ENCODE measurements at regions not wholly inside any gene's neighbourhood (a gene's known extent, or its start where the extent isn't known, plus 50 kb on each side); places are given as distances from the start of the nearest gene placed in this dataset.

DNA sequence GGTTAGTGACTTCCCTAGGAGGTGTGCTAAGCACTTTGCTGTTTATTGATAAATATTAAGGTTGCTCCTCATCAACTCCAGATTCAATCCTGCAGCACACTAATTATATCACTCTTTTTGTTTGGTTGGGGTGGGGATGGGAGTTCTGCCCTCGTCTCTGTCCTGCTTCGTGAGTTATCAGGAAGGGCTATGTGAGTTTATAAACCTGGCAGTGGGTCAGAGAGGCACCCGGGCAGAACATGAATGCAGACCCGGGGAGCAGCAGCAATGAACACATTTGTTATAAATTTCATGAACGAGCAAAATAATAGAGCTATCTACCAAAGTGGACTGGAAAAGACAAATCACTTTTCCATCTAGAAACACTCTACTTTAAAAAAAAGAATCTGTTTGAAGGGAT lies 125.5 kb upstream of the WWC1 start:
- intact Hi-C loops (cut with micrococcal nuclease): no loop called here
- H3K4me2 ChIP-seq (ENCODE audit: insufficient read depth, low read length): no peak overlapping the region
- H3K4me3 ChIP-seq (replicated peaks in 1 of 3; ENCODE audit: insufficient read depth in 1 of 3, low read depth in 1 of 3, low read length in 3 of 3): no peak overlapping the region
- H3K9ac ChIP-seq (replicated peaks; ENCODE audit: extremely low read depth, insufficient read depth, low read length): no peak overlapping the region
- no peak overlapping the region for H2AFZ ChIP-seq (ENCODE audit: low read depth, low read length)
- no peaks in the 10 kb centered on the region for H3K27me3 ChIP-seq (ENCODE audit: control insufficient read depth in 2 of 2, insufficient read depth in 2 of 2, low read length in 2 of 2)
- H3K79me2 ChIP-seq (ENCODE audit: control insufficient read depth, insufficient read depth, low read length): no peaks in the 10 kb centered on the region
- no peaks in the 10 kb centered on the region for H4K20me1 ChIP-seq (replicated peaks; ENCODE audit: control insufficient read depth, extremely low read depth, insufficient read depth, low read length)
- no TSS peak for BruUV-seq (replicated peaks)
- no peaks in the 10 kb centered on the region for H3K4me1 ChIP-seq (ENCODE audit: control insufficient read depth, extremely low read depth, insufficient read depth, low read length)
- no peaks in the 10 kb centered on the region for H3K9me3 ChIP-seq (replicated peaks; ENCODE audit: control insufficient read depth, insufficient read depth, low read length)
- ChIA-PET CTCF (no interaction called here), POLR2A (no interaction called here)
- no peaks in the 10 kb centered on the region for H3K36me3 ChIP-seq (ENCODE audit: control insufficient read depth in 2 of 2, extremely low read depth in 1 of 2, insufficient read depth in 2 of 2, low read length in 2 of 2)
- DNase-seq (ENCODE audit: low read depth, low spot score) (no peak), FAIRE-seq (no peak)
- no peak for TF ChIP-seq JUN (IDR thresholded peaks at IDR 0.05; ENCODE audit: borderline replicate concordance, insufficient read depth, insufficient read length, low read depth)
- TF ChIP-seq, protein P1, sequence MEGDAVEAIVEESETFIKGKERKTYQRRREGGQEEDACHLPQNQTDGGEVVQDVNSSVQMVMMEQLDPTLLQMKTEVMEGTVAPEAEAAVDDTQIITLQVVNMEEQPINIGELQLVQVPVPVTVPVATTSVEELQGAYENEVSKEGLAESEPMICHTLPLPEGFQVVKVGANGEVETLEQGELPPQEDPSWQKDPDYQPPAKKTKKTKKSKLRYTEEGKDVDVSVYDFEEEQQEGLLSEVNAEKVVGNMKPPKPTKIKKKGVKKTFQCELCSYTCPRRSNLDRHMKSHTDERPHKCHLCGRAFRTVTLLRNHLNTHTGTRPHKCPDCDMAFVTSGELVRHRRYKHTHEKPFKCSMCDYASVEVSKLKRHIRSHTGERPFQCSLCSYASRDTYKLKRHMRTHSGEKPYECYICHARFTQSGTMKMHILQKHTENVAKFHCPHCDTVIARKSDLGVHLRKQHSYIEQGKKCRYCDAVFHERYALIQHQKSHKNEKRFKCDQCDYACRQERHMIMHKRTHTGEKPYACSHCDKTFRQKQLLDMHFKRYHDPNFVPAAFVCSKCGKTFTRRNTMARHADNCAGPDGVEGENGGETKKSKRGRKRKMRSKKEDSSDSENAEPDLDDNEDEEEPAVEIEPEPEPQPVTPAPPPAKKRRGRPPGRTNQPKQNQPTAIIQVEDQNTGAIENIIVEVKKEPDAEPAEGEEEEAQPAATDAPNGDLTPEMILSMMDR (IDR thresholded peaks at IDR 0.05; ENCODE audit: extremely low read depth in 1 of 2, insufficient read depth in 1 of 2, low read depth in 1 of 2, low read length in 2 of 2): no peak
- no peak for TF ChIP-seq GATA2 (IDR thresholded peaks at IDR 0.05; ENCODE audit: insufficient read depth, insufficient read length, low read depth, low read length)
- no peak for TF ChIP-seq FOS (IDR thresholded peaks at IDR 0.05; ENCODE audit: borderline replicate concordance, insufficient read depth, low read length)
- dilution Hi-C loops (cut with MboI; ENCODE audit: extremely low pct_ligation_motif_present, low sequenced_read_pairs): no loop called here
- no peaks in the 10 kb centered on the region for H3K9me1 ChIP-seq (replicated peaks; ENCODE audit: control insufficient read depth, extremely low read depth, insufficient read depth, low read length)
- no peak overlapping the region for H3K27ac ChIP-seq (ENCODE audit: insufficient read depth, low read depth, low read length)

DNA sequence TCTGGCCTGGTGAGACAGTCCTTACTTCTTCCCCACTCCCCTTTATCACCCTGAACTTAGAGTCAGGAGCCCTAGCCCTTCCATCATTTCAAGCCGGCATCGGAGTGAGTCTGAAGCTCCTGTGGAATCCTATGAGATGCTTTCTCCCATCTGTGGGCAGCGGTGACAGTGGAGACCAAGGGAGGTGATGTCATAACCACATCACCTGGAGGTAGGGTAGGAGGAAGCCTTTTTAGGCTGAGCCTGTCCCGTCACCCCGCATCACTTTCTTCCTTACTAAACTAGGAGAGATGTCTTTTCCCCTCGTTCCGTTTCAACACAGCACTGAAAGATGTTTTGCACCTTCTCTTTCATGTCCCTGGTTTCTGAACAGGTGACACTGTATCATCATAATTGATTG lies 124.1 kb upstream of the WWC1 start:
- Histone ChIP-seq H3K9me1 (replicated peaks; ENCODE audit: control insufficient read depth, extremely low read depth, insufficient read depth, low read length) (no peaks in the 10 kb centered on the region), H3K27ac (ENCODE audit: insufficient read depth, low read depth, low read length) (no peak overlapping the region), H3K9ac (replicated peaks; ENCODE audit: extremely low read depth, insufficient read depth, low read length) (no peak overlapping the region), H3K27me3 (ENCODE audit: control insufficient read depth in 2 of 2, insufficient read depth in 2 of 2, low read length in 2 of 2) (no peaks in the 10 kb centered on the region), H3K4me3 (replicated peaks in 1 of 3; ENCODE audit: insufficient read depth in 1 of 3, low read depth in 1 of 3, low read length in 3 of 3) (no peak overlapping the region), H3K9me3 (replicated peaks; ENCODE audit: control insufficient read depth, insufficient read depth, low read length) (no peaks in the 10 kb centered on the region), H3K4me2 (ENCODE audit: insufficient read depth, low read length) (no peak overlapping the region), H3K36me3 (ENCODE audit: control insufficient read depth in 2 of 2, extremely low read depth in 1 of 2, insufficient read depth in 2 of 2, low read length in 2 of 2) (no peaks in the 10 kb centered on the region), H4K20me1 (replicated peaks; ENCODE audit: control insufficient read depth, extremely low read depth, insufficient read depth, low read length) (no peaks in the 10 kb centered on the region), H3K4me1 (ENCODE audit: control insufficient read depth, extremely low read depth, insufficient read depth, low read length) (no peaks in the 10 kb centered on the region), H3K79me2 (ENCODE audit: control insufficient read depth, insufficient read depth, low read length) (no peaks in the 10 kb centered on the region), H2AFZ (ENCODE audit: low read depth, low read length) (no peak overlapping the region)
- DNase-seq (ENCODE audit: low read depth, low spot score): no peak
- dilution Hi-C loops (cut with MboI; ENCODE audit: extremely low pct_ligation_motif_present, low sequenced_read_pairs) (no loop called here), intact Hi-C loops (cut with micrococcal nuclease) (no loop called here)
- FAIRE-seq: no peak
- POLR2A ChIA-PET: no interaction called here
- CTCF ChIA-PET: no interaction called here
- TF ChIP-seq GATA2 (IDR thresholded peaks at IDR 0.05; ENCODE audit: insufficient read depth, insufficient read length, low read depth, low read length): no peak
- no peak for TF ChIP-seq POLR2A (IDR thresholded peaks at IDR 0.05; ENCODE audit: low read depth, low read length)
- no peak for TF ChIP-seq JUN (IDR thresholded peaks at IDR 0.05; ENCODE audit: borderline replicate concordance, insufficient read depth, insufficient read length, low read depth)
- TF ChIP-seq POLR2AphosphoS5 (IDR thresholded peaks at IDR 0.05; ENCODE audit: insufficient read depth, low read depth, low read length): no peak
- no peak for TF ChIP-seq MYC (IDR thresholded peaks at IDR 0.05; ENCODE audit: low read depth, low read length)
- no peak for TF ChIP-seq FOS (IDR thresholded peaks at IDR 0.05; ENCODE audit: borderline replicate concordance, insufficient read depth, low read length)
- no peak for TF ChIP-seq EZH2 (IDR thresholded peaks at IDR 0.05; ENCODE audit: borderline replicate concordance, low read depth, low read length, severe bottlenecking)
- TF ChIP-seq, protein P1 (IDR thresholded peaks at IDR 0.05; ENCODE audit: extremely low read depth in 1 of 2, insufficient read depth in 1 of 2, low read depth in 1 of 2, low read length in 2 of 2): no peak
- TF ChIP-seq, protein P2, sequence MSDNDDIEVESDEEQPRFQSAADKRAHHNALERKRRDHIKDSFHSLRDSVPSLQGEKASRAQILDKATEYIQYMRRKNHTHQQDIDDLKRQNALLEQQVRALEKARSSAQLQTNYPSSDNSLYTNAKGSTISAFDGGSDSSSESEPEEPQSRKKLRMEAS (IDR thresholded peaks at IDR 0.05; ENCODE audit: insufficient read depth, insufficient read length): no peak
- BruUV-seq (replicated peaks): no TSS peak

Measured in endothelial cell of umbilical vein (primary cell).